ENCODE measurements at regions not wholly inside any gene's neighbourhood (a gene's known extent, or its start where the extent isn't known, plus 50 kb on each side); places are given as distances from the start of the nearest gene placed in this dataset.
A peak's percentile ranks its signal among the peaks of the same experiment; 100 is the strongest.

GRCh38 chr7:42527004-42527403 lies 290.0 kb upstream of the GLI3 start:
- no peak for DNase-seq (ENCODE audit: low read depth, low spot score)
- no peak overlapping the region for H3K27ac ChIP-seq

GRCh38 chr7:42522227-42522991 lies 285.4 kb upstream of the GLI3 start:
- DNase-seq (ENCODE audit: low read depth, low spot score) = no peak
- H3K27ac ChIP-seq = no peak overlapping the region

GRCh38 chr7:42511027-42511426 lies 274.0 kb upstream of the GLI3 start:
- DNase-seq (ENCODE audit: low read depth, low spot score) = peak; percentile 39
- peak overlapping the region; percentile 33 for H3K27ac ChIP-seq

GRCh38 chr7:42506097-42506496 lies 269.1 kb upstream of the GLI3 start:
- DNase-seq (ENCODE audit: low read depth, low spot score) = no peak
- H3K27ac ChIP-seq = no peak overlapping the region

GRCh38 chr7:42502022-42502421 lies 265.0 kb upstream of the GLI3 start:
- no peak overlapping the region for H3K27ac ChIP-seq
- no peak for DNase-seq (ENCODE audit: low read depth, low spot score)

GRCh38 chr7:42495256-42495655 lies 258.2 kb upstream of the GLI3 start:
- DNase-seq (ENCODE audit: low read depth, low spot score) = no peak
- H3K27ac ChIP-seq = peak overlapping the region; percentile 87

- peak; percentile 74 for DNase-seq (ENCODE audit: low read depth, low spot score)
- H3K27ac ChIP-seq = peak overlapping the region; percentile 87
Measured at GRCh38 chr7:42494736-42495135, 257.7 kb upstream of the GLI3 start.

GRCh38 chr7:42494199-42494710 lies 257.2 kb upstream of the GLI3 start:
- no peak for DNase-seq (ENCODE audit: low read depth, low spot score)
- H3K27ac ChIP-seq = peak overlapping the region; percentile 87

GRCh38 chr7:42493436-42494198 lies 256.6 kb upstream of the GLI3 start:
- no peak for DNase-seq (ENCODE audit: low read depth, low spot score)
- H3K27ac ChIP-seq = peak overlapping the region; percentile 87

- DNase-seq (ENCODE audit: low read depth, low spot score) = no peak
- no peak overlapping the region for H3K27ac ChIP-seq
Measured at GRCh38 chr7:42492920-42493319, 255.9 kb upstream of the GLI3 start.

- DNase-seq (ENCODE audit: low read depth, low spot score) = no peak
Measured at GRCh38 chr7:42491106-42491505, 254.1 kb upstream of the GLI3 start.

GRCh38 chr7:42489299-42489698 lies 252.3 kb upstream of the GLI3 start:
- DNase-seq (ENCODE audit: low read depth, low spot score) = no peak
- H3K27ac ChIP-seq = no peak overlapping the region

More at GRCh38 chr7:42491106-42491505, 254.1 kb upstream of the GLI3 start:
- H3K27ac ChIP-seq = no peak overlapping the region

- DNase-seq (ENCODE audit: low read depth, low spot score) = no peak
- no peak overlapping the region for H3K27ac ChIP-seq
Measured at GRCh38 chr7:42485301-42485766, 248.3 kb upstream of the GLI3 start.

GRCh38 chr7:42483886-42484285 lies 246.9 kb upstream of the GLI3 start:
- no peak overlapping the region for H3K27ac ChIP-seq
- DNase-seq (ENCODE audit: low read depth, low spot score) = no peak

GRCh38 chr7:42479816-42480633 lies 243.0 kb upstream of the GLI3 start:
- peak overlapping the region; percentile 55 for H3K27ac ChIP-seq
- peak; percentile 34 for DNase-seq (ENCODE audit: low read depth, low spot score)

- peak overlapping the region; percentile 55 for H3K27ac ChIP-seq
- DNase-seq (ENCODE audit: low read depth, low spot score) = no peak
Measured at GRCh38 chr7:42479452-42479815, 242.4 kb upstream of the GLI3 start.

- DNase-seq (ENCODE audit: low read depth, low spot score) = no peak
- H3K27ac ChIP-seq = no peak overlapping the region
Measured at GRCh38 chr7:42478717-42479116, 241.7 kb upstream of the GLI3 start.

- peak; percentile 51 for DNase-seq (ENCODE audit: low read depth, low spot score)
- H3K27ac ChIP-seq = no peak overlapping the region
Measured at GRCh38 chr7:42476255-42476654, 239.2 kb upstream of the GLI3 start.

GRCh38 chr7:42475082-42475481 lies 238.1 kb upstream of the GLI3 start:
- no peak overlapping the region for H3K27ac ChIP-seq
- no peak for DNase-seq (ENCODE audit: low read depth, low spot score)

GRCh38 chr7:42473099-42473498 lies 236.1 kb upstream of the GLI3 start:
- no peak for DNase-seq (ENCODE audit: low read depth, low spot score)
- no peak overlapping the region for H3K27ac ChIP-seq
